ENCODE measurements at regions not wholly inside any gene's neighbourhood (a gene's known extent, or its start where the extent isn't known, plus 50 kb on each side); places are given as distances from the start of the nearest gene placed in this dataset.

DNA sequence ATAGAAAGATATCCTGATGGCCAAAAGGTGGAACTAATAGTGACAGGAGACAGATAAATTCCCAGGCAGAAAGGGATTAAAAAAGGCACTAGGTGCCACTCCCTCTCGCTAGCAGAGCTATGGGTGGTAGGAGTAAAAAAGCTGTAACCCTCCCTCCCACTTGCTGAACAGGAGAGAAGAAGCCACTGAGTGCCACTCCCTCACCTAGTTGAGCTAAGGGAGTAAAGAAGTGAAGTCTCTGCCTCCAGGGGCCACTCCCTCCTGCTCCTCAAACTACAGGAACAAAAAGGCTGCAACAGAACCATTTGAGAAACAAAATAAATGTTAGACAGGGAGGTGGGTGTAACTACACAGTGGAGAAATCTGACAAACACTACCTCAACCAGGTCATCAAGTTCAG, 276.2 kb upstream of the EPHA6 start:
- TF ChIP-seq CTCF (IDR thresholded peaks at IDR 0.05) = no peak
- no peak for TF ChIP-seq POLR2A (IDR thresholded peaks at IDR 0.05)

Measured in Peyer's patch (tissue), 4 donors.